ENCODE measurements at regions not wholly inside any gene's neighbourhood (a gene's known extent, or its start where the extent isn't known, plus 50 kb on each side); places are given as distances from the start of the nearest gene placed in this dataset.

DNA sequence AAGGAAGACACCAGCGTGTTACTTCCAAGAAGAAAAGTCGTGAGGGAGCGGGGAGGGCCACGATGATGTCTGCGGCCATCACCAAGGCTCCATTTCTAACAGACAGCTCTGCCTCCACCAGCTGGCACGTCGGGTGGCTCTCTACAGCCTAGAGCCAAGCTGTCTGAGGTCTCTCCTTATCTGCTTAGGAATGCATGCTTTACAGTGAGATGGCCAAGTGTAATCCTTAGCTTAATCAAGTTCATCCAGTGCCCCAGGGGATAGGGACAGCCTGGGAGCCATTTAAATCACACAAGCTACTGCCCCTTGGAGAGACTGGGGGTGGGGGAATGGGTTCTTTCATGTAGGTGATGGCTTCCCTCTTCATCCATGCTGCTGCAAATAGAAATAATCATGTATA is 213.8 kb upstream of the CST7 start:
- TF ChIP-seq CTCF (IDR thresholded peaks at IDR 0.05): no peak
- no peak for TF ChIP-seq EZH2 (IDR thresholded peaks at IDR 0.05)
- TF ChIP-seq EZH2phosphoT487 (IDR thresholded peaks at IDR 0.05): no peak

Measured in neural progenitor cell (in vitro differentiated cells).